GM19240 (cell line): ENCODE measurements at regions not wholly inside any gene's neighbourhood (a gene's known extent, or its start where the extent isn't known, plus 50 kb on each side); places are given as distances from the start of the nearest gene placed in this dataset.
"Not testable (repeated sequence)": the region's sequence is repeated elsewhere in the genome, so short reads cannot be mapped to it uniquely, and the experiment has no call there.

ENCODE experiments used
- DNase-seq: peaks from one replicate; pipeline ENCODE4 v3.0.0; 2011; ENCODE audit warnings: low spot score; ENCODE audit not compliant: insufficient read length

DNA sequence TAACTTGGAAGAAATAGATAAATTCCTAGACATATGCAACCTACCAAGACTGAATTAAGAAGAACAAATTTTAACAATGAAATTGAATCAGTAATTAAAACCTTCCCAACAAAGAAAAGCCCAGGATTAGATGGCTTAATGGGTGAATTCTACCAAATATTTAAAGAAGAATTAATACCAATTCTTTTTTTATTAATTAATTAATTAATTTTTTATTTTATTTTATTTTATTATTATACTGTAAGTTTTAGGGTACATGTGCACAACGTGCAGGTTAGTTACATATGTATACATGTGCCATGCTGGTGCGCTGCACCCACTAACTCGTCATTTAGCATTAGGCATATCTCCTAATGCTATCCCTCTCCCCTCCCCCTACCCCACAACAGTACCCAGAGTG, 248.4 kb upstream of the MSX2 start:
- DNase-seq: not testable (repeated sequence)

- DNase-seq: no peak
Observed at GRCh38 chr5:174479325-174479724, 245.1 kb upstream of the MSX2 start.

- no peak for DNase-seq
Observed at GRCh38 chr5:174481737-174482136, 242.6 kb upstream of the MSX2 start.

DNA sequence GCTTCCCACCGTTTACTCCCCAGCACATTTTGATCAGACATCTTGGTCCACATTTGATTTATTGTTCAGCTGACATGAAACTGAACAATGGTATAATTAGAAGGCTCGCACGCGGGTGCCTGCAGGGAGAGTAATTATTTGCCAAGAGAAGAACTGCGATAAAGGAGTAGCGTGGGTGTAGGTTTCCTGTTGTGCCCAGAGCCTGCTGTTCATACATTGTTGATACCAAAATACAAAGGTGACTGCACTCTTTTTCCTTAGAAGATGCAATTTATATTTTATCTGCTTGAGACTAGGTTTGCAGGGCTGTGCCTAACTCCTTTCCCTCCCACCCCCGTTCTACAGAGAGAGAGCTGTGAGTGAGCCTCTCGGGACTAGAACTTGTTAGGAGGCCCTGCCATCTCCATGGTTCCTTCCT, 241.8 kb upstream of the MSX2 start:
- DNase-seq: no peak

DNA sequence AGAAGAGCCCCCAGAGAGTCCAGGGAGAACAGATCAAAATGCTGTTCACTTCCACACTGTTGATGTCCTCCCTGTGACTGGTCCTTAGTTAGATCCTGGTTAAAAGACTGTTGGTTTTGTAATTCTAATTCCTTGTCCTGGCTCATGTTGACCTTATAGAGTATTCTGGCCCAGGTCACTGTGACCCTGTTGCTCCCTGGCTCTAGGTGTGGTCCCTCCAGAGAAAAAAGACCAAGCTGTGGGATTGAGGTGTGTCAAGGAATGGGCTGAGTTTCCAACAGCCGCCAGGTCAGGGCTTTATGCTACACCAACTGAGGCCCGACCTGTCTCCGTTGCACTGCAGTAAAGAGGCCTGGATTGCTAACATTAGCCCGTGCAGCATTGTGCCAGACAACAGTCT, 241.0 kb upstream of the MSX2 start:
- no peak for DNase-seq

GRCh38 chr5:174489215-174489614, 235.2 kb upstream of the MSX2 start:
- DNase-seq: no peak

DNA sequence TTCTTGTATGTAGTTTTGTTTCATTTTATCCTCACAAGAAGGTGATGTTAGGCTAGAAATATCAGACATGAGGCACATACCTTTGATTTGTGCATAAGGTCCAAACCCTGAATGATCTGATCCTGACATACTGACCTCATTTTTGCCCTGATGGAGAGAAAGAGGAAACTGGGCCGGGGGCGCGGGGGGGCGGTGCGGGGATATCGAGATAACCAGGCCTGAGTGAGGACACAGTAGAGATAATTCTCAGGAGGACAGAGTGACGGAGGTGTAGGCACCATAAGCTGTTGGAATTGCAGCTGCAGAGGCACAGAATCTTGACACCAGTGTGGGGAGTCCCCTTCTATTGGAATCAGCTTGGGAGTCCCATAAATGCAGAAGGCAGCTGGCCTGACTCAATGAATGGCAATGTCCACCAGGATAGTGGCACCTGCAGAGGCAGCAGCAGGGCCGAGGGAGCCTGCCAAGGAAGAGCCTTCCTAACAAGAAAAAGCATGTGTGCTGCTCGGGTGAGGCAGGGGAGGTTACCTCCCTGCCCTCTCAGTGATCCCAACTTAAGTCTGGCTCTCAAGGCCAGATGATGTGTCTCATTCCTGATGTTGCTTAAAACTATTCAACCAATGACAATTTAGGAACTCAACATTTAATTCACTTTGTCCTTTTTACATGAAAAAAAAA, 234.3 kb upstream of the MSX2 start:
- no peak for DNase-seq

GRCh38 chr5:174490728-174491127, 233.7 kb upstream of the MSX2 start:
- no peak for DNase-seq

GRCh38 chr5:174491265-174491664, 233.1 kb upstream of the MSX2 start:
- DNase-seq: no peak

- DNase-seq: no peak
Observed at GRCh38 chr5:174491761-174492350, 232.5 kb upstream of the MSX2 start.

GRCh38 chr5:174493530-174493929, 230.9 kb upstream of the MSX2 start:
- DNase-seq: no peak

DNA sequence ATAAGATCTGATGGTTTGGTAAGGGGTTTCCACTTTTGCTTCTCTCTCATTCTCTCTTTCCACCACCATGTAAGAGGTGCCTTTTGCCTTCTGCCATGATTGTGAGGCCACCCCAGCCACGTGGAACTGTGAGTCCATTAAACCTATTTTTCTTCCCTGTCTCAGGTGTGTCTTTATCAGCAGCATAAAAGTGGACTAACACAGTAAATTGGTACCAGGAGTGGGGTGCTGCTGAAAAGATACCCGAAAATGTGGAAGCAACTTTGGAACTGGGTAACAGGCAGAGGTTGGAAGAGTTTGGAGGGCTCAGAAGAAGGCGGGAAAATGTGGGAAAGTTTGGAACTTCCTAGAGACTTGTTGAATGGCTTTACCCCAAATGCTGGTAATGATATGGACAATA, 226.4 kb upstream of the MSX2 start:
- DNase-seq: not testable (repeated sequence)

- not testable (repeated sequence) for DNase-seq
Observed at GRCh38 chr5:174498575-174498974, 225.8 kb upstream of the MSX2 start.

- no peak for DNase-seq
Observed at GRCh38 chr5:174500636-174501035, 223.7 kb upstream of the MSX2 start.

DNA sequence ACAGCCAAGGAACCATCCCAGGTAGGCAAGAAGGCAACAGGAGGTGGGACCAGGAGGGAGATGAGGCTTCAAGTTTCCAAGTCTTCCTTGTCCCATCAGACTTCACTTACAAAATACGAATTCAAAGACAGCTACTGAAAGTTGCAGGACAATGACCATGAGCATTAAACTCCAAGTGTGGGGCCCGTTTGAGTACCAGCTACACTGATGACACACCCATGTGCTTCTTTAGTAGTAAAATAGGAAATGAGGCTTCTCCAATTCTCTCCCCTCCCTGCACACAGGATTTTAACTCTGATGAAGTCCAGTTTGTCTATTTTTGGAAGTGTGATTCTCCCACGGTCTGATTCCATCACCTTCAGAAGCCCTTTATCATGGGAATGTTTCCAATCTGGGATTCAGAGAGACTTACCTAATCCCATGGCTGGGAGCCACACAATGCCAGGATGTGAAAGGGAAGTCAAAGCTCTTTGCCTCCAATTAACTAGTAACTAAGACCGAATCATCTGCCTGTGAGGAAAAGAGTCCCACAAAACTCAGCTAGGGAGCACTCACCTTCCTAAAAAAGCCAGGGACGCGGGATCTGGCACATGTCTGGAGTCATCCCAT, 222.8 kb upstream of the MSX2 start:
- DNase-seq: no peak

- no peak for DNase-seq
Observed at GRCh38 chr5:174503086-174503460, 221.3 kb upstream of the MSX2 start.

DNA sequence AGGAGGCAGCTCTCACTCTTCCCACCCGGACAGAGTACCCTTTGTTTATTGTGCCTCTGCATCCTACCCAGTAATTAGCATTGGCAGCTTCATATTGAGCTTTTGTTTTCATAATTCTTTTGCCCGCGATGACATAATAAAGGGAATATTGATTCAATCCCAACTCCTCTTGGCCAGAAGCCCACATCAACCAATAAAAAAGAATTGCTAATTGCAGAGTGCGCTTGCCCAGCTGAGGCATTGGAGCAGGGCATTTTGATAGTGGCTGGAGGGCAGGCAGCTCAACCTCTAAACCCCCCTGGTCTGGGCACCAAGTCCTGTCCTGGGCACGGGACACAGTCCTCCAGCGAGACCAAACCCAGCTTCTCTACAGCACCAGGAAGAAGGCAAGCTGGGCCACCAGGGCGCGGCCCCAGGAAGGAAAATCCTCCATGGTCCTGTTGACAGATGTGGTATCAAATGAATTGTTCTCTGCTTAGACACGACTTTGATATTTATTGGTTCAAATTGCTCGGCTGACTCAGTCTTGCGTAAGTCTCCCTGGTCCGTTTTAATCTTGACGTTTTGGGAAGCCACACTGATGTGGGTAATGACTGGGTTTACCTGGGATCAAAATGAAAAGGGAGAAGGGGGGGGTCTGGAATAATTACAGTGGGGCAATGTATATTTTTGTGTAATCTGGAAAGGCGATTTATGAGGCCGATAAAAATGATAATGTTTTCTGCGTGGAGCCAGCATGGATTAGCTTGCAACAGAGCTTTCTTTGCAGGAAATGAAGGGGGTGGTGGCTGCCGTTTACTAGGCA, 220.7 kb upstream of the MSX2 start:
- DNase-seq: no peak

GRCh38 chr5:174504266-174504726, 220.1 kb upstream of the MSX2 start:
- no peak for DNase-seq

DNA sequence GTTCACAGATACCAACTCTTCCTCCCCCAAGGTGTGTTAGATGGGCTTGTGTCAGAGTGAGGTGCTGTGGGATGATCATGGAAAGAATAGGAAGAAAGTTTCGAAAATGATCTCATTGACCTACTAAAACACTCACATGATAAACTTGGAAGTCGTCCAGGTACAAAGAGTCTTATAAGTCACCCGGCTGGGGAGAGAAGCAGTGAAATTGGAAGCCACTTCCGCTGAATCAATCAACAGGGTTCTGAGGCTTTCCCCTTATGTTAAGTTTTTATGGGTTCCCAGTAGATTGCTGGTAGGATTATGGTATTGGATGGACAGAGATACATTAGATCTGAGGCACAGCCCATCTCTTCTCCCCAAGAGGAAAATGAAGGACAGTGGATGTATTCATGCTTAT, 218.8 kb upstream of the MSX2 start:
- DNase-seq: no peak

- DNase-seq: not testable (repeated sequence)
Observed at GRCh38 chr5:174510782-174511453, 213.5 kb upstream of the MSX2 start.

- DNase-seq: no peak
Observed at GRCh38 chr5:174511714-174512253, 212.6 kb upstream of the MSX2 start.
